Spleen (tissue), 11 donors: ENCODE measurements at regions not wholly inside any gene's neighbourhood (a gene's known extent, or its start where the extent isn't known, plus 50 kb on each side); places are given as distances from the start of the nearest gene placed in this dataset.
"Not testable (repeated sequence)": the region's sequence is repeated elsewhere in the genome, so short reads cannot be mapped to it uniquely, and the experiment has no call there.

Source experiments
- DNase-seq: peaks from one replicate; pipeline ENCODE4 v3.0.0-alpha.2; 2020
- H3K27ac ChIP-seq, 8 donors: fragments of 200-600 bp; sonication (generic) in 7 of 8; 1 replicate in 4 of 8; 2 replicates in 4 of 8; pipeline versions ENCODE4 v1.5.0 to v1.8.0; 2016 to 2021; ENCODE audit warnings: inconsistent platforms in 4 of 8, mild to moderate bottlenecking in 4 of 8, moderate library complexity in 1 of 8
- H3K27me3 ChIP-seq, 7 donors: fragments of 200-600 bp; sonication (generic) in 6 of 7; replicated peaks in 1 of 7; 1 replicate in 4 of 7; 2 replicates in 3 of 7; pipeline versions ENCODE4 v1.5.0 to v1.8.0; 2016 to 2021; ENCODE audit warnings: inconsistent platforms in 3 of 7, mild to moderate bottlenecking in 1 of 7
- H3K36me3 ChIP-seq, 6 donors: fragments of 200-600 bp; sonication (generic) in 5 of 6; 1 replicate in 4 of 6; 2 replicates in 2 of 6; pipeline versions ENCODE4 v1.5.0 to v1.8.0; 2016 to 2021; ENCODE audit warnings: inconsistent platforms in 2 of 6
- H3K4me1 ChIP-seq, 6 donors: fragments of 200-600 bp; sonication (generic) in 5 of 6; 1 replicate in 3 of 6; 2 replicates in 3 of 6; pipeline versions ENCODE4 v1.5.0 to v1.8.0; 2016 to 2021; ENCODE audit warnings: inconsistent platforms in 3 of 6
- H3K4me3 ChIP-seq, 8 donors: fragments of 200-600 bp; sonication (generic) in 7 of 8; 1 replicate in 4 of 8; 2 replicates in 4 of 8; pipeline versions ENCODE4 v1.5.0 to v1.8.0; 2016 to 2021; ENCODE audit warnings: inconsistent platforms in 4 of 8, mild to moderate bottlenecking in 4 of 8, moderate library complexity in 2 of 8
- H3K9me3 ChIP-seq, 8 donors: fragments of 200-600 bp; sonication (generic) in 7 of 8; 1 replicate in 4 of 8; 2 replicates in 4 of 8; pipeline versions ENCODE4 v1.5.0 to v1.8.0; 2016 to 2021; ENCODE audit warnings: inconsistent platforms in 4 of 8
- POLR2A ChIP-seq, 3 donors: fragments of 450-650 bp; IDR thresholded peaks; one replicate each; pipeline ENCODE4 v1.5.1; 2017; ENCODE audit warnings: antibody characterized with exemption in 3 of 3, mild to moderate bottlenecking in 1 of 3
- POLR2AphosphoS5 ChIP-seq, 3 donors: sonication (generic); formaldehyde crosslinking; IDR thresholded peaks; one replicate each; pipeline ENCODE4 v1.5.1; 2017; ENCODE audit warnings: antibody characterized with exemption in 3 of 3
- WGBS, 5 donors: extraction: QIAGEN DNeasy Blood & Tissue Kit in 3 of 5; methylation state at CpG; one replicate each; pipeline versions ENCODE4 v1.1.5 to v1.1.7; 2013 to 2018; 5-methylcytosine and 5-hydroxymethylcytosine counted together
- intact Hi-C: fragments of 100-400 bp; cut with DNase I; formaldehyde crosslinking; loops from one replicate; pipeline ENCODE4 v1.15.0; 2023; ENCODE audit warnings: low total_unique reads
- TF ChIP-seq, protein P1 (sequence below), 11 experiments: fragments of 200-600 bp in 7 of 11; fragments of 450-650 bp in 4 of 11; sonication (generic) in 4 of 11; IDR thresholded peaks in 8 of 11; conservative IDR thresholded peaks in 3 of 11; 1 replicate in 7 of 11; 2 replicates in 4 of 11; pipeline versions ENCODE4 v1.4.0 to v1.8.0; 2016 to 2021; ENCODE audit warnings: antibody characterized with exemption in 11 of 11, inconsistent platforms in 4 of 11, mild to moderate bottlenecking in 1 of 11
- donor health status: healthy with polysubstance abuse.
- donor health status: DM: no; HTN: no; CAD: no; lungs with moderate emphysema.
- donor health status: DM: no; HTN: no; CAD: no.
- donor health status: Bipolar disorder and iron deficiency.
- donor health status: healthy.
- donor health status: DM: no; HTN: no; CAD: no.
- donor health status: DM: yes; HTN: yes; CAD: no.

DNA sequence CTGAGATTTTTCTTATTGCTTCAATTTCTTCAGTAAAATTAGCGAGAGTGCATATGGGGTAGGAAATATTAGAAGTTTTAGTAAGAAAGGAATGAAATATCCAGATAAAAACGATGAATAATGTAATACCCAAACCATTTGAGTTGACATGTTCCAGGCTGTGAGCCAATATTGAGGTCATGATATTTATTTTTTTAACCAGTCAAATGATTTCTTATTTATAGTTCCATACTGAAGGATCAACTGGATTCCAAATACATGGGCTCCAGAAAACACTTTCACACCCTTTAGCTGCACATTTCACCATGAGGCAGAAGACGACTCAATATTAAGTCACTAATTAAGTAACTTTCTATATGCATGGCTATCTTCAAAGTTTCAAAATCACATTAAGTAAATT is 312.5 kb downstream of the PPP1R3A start:
- TF ChIP-seq, protein P1, sequence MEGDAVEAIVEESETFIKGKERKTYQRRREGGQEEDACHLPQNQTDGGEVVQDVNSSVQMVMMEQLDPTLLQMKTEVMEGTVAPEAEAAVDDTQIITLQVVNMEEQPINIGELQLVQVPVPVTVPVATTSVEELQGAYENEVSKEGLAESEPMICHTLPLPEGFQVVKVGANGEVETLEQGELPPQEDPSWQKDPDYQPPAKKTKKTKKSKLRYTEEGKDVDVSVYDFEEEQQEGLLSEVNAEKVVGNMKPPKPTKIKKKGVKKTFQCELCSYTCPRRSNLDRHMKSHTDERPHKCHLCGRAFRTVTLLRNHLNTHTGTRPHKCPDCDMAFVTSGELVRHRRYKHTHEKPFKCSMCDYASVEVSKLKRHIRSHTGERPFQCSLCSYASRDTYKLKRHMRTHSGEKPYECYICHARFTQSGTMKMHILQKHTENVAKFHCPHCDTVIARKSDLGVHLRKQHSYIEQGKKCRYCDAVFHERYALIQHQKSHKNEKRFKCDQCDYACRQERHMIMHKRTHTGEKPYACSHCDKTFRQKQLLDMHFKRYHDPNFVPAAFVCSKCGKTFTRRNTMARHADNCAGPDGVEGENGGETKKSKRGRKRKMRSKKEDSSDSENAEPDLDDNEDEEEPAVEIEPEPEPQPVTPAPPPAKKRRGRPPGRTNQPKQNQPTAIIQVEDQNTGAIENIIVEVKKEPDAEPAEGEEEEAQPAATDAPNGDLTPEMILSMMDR (IDR thresholded peaks at IDR 0.05 in 8 of 11, conservative IDR thresholded peaks at IDR 0.05 in 3 of 11) = no peak
- no peak for TF ChIP-seq POLR2A (IDR thresholded peaks at IDR 0.05)
- no peak for TF ChIP-seq POLR2AphosphoS5 (IDR thresholded peaks at IDR 0.05)
- WGBS, 5 donors = 61 to 80% (median 70%) methylated on average over 3 of the region's 3 CpGs
- H3K4me3 ChIP-seq = no peak overlapping the region
- H3K36me3 ChIP-seq = no peaks in the 10 kb centered on the region
- no peak overlapping the region for H3K27ac ChIP-seq
- no peaks in the 10 kb centered on the region for H3K4me1 ChIP-seq
- intact Hi-C loops = no loop called here
- H3K9me3 ChIP-seq = peaks cover 0 to 5% (median 0%) of the 10 kb centered on the region in 8 donors
- H3K27me3 ChIP-seq = no peaks in the 10 kb centered on the region
- no peak for DNase-seq

DNA sequence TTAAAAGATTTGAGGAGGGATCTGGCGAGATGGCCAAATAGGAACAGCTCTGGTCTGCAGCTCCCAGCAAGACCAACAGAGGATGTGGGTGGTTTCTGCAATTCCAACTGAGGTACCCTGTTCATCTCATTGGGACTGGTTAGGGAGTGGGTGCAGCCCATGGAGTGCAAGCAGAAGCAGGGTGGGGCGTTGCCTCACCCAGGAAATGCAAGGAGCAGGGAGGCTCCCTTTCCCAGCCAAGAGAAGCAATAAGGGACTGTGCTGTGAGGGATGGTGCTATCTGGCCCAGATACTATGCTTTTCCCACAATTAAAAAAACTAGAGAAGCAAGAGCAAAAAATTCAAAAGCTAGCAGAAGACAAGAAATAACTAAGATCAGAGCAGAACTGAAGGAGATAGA is 318.4 kb downstream of the PPP1R3A start:
- H3K9me3 ChIP-seq, H3K4me3 ChIP-seq, intact Hi-C loops, H3K27me3 ChIP-seq, H3K27ac ChIP-seq, H3K4me1 ChIP-seq, DNase-seq, H3K36me3 ChIP-seq: not testable (repeated sequence)
- WGBS, 5 donors = 59 to 79% (median 68%) methylated on average over 2 of the region's 2 CpGs

DNA sequence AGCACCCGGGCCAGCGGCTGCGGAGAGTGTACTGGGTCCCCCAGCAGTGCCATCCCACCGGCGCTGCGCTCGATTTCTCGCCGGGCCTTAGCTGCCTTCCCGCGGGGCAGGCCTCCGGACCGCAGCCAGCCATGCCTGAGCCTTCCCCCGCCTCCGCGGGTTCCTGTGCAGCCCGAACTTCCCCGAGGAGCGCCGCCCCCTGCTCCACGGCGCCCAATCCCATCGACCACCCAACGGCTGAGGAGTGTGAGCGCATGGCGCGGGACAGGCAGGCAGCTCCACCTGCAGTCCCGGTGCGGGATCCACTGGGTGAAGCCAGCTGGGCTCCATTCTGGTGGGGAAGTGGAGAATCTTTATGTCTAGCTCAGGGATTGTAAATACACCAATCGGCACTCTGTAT is 325.4 kb downstream of the PPP1R3A start:
- H3K27me3 ChIP-seq, intact Hi-C loops, H3K4me1 ChIP-seq, H3K27ac ChIP-seq, H3K36me3 ChIP-seq, H3K4me3 ChIP-seq: not testable (repeated sequence)
- peak; percentile 67 for DNase-seq
- H3K9me3 ChIP-seq = peaks cover 0 to 17% (median 0%) of the 10 kb centered on the region in 8 donors
- 80 to 94% (median 91%) methylated on average over 17 to 30 of the region's 30 CpGs for WGBS, 5 donors

- DNase-seq, intact Hi-C loops: not testable (repeated sequence)
- WGBS, 5 donors = 84 to 93% (median 91%) methylated on average over 6 to 8 of the region's 8 CpGs
Observed at GRCh38 chr7:113592924-113593323, 325.9 kb downstream of the PPP1R3A start.

GRCh38 chr7:113582471-113582870 is 336.3 kb downstream of the PPP1R3A start:
- Histone ChIP-seq H3K36me3 (no peaks in the 10 kb centered on the region), H3K9me3 (no peaks in the 10 kb centered on the region), H3K4me3 (no peak overlapping the region), H3K27ac (no peak overlapping the region), H3K4me1 (no peaks in the 10 kb centered on the region), H3K27me3 (no peaks in the 10 kb centered on the region)
- DNase-seq = no peak
- intact Hi-C loops = no loop called here
- no peak for TF ChIP-seq POLR2AphosphoS5 (IDR thresholded peaks at IDR 0.05)

More at GRCh38 chr7:113592924-113593323, 325.9 kb downstream of the PPP1R3A start:
- not testable (repeated sequence) for H3K27me3 ChIP-seq, H3K36me3 ChIP-seq, H3K27ac ChIP-seq, H3K4me1 ChIP-seq, H3K4me3 ChIP-seq
- H3K9me3 ChIP-seq = peaks cover 0 to 17% (median 0%) of the 10 kb centered on the region in 8 donors

DNA sequence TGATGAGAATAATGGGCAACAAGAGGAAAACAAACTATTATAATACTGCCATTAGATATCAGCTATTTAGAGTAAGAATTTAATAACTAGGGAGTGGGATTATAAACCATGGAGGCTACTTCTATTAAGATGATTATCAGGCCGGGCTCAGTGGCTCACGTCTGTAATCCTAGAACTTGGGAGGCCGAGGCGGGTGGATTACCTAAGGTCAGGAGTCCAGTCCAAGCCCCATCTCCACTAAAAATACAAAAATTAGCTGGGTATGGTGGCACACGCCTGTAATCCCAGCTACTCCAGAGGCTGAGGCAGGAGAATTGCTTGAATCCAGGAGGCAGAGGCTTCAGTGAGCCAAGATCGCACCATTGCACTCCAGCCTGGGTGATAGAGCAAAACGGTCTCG is 355.6 kb downstream of the PPP1R3A start:
- H3K27me3 ChIP-seq, H3K9me3 ChIP-seq, DNase-seq, H3K27ac ChIP-seq, H3K36me3 ChIP-seq, H3K4me1 ChIP-seq, intact Hi-C loops, H3K4me3 ChIP-seq: not testable (repeated sequence)
- 77 to 91% (median 84%) methylated on average over 8 of the region's 8 CpGs for WGBS, 5 donors

DNA sequence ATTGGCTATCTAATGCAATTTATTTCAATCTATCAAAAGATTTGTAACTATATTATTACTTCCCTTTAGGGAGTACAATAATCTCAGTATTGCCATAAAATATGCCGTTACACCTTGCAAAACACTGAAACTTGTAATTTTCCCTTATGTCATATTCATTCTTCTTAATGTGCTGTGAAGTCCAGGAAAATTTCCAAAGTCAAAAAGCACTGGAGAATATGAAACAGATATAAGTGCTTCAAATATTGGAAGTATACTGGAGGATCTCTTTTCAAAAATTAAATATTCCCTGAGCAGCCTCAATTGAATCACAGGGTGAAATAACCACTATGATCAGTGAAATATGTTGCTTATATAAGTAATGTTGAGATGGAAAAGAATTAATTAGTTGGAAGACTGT is 356.0 kb downstream of the PPP1R3A start:
- 81 to 89% (median 84%) methylated on average over 1 of the region's 1 CpG for WGBS, 5 donors
- intact Hi-C loops = no loop called here
- H3K4me1 ChIP-seq = no peaks in the 10 kb centered on the region
- H3K4me3 ChIP-seq = no peak overlapping the region
- no peak for DNase-seq
- H3K9me3 ChIP-seq = no peaks in the 10 kb centered on the region
- H3K27me3 ChIP-seq = no peaks in the 10 kb centered on the region
- TF ChIP-seq POLR2AphosphoS5 (IDR thresholded peaks at IDR 0.05) (no peak), POLR2A (IDR thresholded peaks at IDR 0.05) (no peak)
- TF ChIP-seq, protein P1 (IDR thresholded peaks at IDR 0.05 in 8 of 11, conservative IDR thresholded peaks at IDR 0.05 in 3 of 11) = no peak
- no peaks in the 10 kb centered on the region for H3K36me3 ChIP-seq
- no peak overlapping the region for H3K27ac ChIP-seq
